ENCODE measurements at regions not wholly inside any gene's neighbourhood (a gene's known extent, or its start where the extent isn't known, plus 50 kb on each side); places are given as distances from the start of the nearest gene placed in this dataset.
"Not testable (repeated sequence)": the region's sequence is repeated elsewhere in the genome, so short reads cannot be mapped to it uniquely, and the experiment has no call there.

DNA sequence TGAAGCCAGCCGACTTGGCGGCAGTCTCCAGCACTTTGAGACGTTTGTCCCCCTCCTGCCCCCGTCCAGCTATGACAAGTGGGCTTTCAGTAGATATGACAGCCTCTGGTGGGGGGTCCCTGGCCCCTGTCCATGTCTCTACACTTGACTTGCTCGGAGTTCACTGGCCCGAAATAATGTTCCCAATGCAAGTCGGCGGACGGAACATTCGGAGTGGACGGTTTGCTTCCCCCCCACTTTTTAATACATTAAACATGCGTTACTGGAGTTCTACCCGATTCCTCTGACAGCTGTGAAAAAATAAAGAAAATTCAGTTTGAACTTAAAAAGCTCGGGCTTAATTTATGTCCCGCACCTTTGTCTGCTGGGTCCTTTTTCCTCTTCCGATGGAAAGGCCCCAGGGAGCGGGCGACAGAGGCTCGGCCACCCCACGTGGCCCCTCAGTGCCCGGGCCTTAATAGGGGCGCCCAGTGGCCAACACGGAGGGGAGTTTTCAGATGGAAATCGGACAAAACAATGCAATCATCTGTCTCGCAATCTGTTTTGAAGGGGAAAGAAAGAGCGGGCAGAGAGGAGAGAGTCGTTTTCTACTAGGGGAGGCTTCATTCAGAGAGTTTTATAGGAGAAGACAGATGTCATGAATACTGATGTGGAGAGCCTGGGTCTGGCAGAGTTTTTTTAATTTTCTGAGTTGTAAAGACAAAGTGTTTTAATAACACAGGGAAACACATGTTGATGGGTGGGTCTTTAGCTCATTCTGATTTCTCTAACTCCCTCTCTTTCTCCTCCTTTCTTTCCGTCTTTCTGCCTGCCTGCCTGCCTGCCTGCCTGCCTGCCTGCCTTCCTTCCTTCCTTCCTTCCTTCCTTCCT, 50.2 kb downstream of the SMIM38 start:
- no peak for DNase-seq

DNA sequence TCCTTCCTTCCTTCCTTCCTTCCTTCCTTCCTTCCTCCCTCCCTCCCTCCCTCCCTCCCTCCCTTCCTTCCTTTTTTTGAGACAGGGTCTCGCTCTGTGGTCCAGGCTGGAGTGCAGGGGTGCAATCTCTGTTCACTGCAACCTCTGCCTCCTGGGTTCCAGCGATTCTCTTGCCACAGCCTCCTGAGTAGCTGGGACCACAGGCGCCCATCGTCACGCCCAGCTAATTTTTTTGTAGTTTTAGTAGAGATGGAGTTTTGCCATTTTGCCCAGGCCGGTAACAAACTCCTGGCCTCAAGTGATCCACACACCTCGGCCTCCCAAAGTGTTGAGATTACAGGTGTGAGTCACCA, 50.9 kb downstream of the SMIM38 start:
- DNase-seq: not testable (repeated sequence)

DNA sequence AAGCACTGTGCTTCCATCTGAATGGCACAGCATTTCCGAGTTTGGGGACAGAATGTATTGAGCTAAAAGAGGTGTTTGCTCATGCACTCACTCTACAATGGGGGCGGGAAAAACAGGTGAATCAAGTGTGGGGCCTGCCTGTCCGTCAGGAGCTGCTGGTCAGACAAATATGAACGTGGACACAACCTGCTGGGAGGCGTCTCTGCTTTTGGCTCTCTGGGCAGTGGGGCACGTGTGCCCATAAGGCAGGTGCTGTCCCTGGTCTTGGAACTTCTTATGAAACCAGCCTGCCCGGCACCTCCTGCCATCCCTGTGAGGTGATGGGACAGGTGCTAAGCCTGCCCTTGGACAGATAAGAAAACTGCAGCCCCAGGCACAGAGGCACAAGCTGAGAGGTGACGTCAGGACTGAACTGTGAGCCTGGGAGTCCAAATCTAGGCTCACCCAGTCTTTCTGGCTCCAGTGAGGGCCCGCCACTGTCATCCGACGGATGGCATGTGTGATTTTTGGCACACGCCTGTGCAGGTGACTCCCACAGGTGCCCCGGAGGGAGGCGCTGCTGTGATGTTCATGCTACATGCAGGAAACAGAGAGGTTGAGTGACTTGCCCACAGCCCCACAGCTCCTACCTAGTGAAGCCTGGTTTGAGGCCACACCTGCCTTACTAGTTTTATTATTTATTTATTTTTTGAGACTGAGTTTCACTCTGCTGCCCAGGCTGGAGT, 51.6 kb downstream of the SMIM38 start:
- no peak for DNase-seq

DNA sequence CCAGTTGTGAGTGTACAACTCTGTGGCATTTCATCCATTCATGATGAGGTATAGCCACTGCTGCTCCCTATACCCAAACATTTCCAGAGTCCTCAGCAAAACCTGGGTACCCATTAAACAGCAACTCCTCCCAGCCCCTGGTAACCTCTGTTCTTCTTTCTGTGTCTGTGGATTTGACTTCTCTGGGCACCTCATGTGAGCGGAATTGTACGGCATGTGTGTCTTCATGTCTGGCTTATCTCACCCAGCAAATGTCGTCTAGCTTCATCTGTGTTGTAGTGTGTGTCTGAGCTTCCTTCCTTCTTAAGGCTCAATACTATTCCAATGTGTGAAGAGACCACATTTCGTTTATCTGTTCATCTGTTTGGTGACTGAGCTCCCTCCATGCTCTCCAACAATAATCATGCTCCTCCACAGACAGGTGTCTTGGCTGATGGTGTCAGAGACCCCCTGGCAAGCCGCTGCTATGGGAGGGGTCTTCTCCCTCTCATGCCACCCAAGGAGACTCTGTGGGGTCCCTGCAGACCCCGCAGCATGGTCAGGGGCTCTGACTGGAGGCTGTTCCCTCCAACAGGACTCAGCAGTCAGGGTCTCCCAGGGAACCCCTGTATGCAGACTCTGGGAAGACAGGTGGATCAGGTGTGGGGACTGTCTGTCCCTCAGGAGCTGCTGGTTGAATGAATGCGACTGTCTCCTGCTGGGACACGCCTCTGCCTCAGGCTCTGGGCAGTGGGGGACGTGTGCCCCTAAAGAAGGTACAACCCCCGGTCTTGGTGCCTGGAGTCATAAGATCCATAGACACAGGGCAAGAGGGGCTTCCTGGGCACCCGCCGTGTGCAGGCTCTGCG, 52.7 kb downstream of the SMIM38 start:
- DNase-seq: no peak

DNA sequence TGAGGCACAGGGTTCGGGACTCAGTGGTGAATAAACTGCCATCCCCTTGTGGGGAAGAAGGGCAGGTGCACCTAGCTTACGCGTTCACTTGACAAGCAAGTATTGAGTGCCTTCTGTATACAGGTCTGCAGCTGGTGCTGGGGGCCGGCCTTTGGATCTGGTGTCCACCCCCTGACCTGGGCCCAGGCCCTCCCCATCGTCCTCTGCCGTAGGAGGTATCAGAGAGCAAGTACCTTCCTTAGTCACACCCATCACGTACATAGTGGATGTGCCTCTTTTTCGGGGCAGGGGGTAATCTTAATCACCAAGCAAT, 53.3 kb downstream of the SMIM38 start:
- DNase-seq: no peak

DNA sequence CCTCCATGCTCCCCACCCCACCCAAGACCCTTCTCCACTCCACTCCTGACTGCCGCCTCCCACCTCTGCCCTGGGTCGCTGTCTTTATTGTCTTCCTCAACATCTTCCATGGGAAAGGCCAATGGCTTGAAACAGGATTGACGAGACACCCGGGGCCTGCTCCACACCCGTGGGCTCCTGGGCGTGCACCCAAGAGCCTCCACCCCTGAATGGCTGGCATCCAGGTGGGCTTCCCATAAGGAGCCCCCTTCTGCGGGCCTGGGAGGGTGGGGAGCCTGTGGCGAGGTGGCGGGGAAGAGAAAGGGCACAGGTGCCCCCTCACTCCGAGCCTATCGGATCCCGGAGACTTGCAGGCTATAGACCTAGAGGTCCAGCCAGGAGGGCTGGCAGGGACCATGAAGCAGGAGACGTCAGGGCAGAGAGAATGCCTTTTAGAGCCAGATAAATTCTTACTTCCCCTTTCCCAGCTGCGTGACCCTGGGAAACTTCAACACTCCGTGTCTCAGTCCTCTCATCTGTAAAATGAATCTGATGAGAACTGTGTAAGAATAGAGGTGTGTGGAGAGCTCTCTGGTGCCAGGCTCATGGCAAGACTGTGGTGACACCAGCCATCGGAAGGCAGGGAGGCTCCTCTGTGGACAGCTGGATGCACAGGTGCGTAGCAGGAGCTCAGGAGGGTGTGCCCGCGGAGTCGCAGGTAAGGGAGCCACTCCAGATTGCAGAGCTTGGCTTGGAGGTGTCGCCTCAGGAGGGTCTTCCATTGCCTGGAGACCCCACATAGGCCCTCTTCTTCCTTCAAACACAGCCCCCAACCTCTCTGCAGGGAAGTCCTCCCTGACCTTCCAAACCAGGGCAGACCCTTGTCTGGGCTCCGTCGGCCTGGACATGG, 53.9 kb downstream of the SMIM38 start:
- DNase-seq: no peak

DNA sequence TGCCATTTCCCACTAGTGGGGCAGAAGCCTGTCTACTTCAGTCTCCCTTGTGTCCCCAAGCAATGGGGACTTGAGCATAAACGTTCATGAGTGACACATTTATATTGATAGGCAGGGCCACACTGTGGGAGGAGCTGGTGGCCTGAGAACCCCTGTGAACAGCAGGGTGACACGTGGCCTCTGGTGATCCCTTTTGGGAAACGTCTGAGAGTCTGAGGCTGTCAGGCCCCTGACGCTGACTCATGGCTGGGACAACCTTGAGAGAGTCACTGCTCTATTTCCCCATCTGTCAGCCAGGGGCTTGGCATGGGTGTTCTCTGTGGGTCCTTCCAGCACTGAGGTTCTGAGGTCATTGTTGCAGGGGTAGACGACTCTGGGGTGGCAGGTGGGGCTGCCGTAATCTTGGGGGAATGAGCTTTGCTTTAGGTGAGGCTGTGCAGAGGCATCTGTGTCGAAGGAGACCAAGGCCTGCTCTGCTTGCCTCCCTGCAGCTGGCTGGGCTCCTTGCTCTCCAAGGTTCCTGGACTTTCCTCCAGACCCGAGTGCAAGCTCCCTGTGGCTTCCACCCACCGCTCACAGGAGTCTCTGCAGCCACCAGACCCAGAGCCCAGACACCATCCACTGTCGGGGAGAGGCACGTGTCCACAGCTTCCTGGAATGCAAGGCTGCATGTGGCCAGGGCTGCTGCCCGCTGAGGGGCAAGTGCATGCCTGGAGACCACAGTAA, 54.7 kb downstream of the SMIM38 start:
- peak; percentile 22 for DNase-seq

DNA sequence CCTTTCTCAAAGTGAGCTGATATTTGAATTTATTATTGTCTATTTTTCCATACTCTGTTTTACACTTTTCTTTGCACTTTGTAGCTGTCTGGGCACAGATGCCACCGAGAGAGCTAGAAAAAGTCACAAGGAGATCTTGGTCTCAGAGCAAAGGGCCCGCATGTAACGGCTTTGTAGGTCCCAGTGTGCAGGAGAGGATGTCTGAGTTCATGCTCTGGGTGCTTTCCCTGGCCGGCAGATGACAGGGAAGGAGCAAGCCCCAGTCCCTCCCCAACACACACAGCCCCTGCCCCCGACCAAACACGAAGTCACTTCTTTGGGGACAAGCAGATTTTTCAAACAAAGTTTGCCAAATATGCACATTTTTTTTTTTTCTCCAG, 55.8 kb downstream of the SMIM38 start:
- DNase-seq: no peak

DNA sequence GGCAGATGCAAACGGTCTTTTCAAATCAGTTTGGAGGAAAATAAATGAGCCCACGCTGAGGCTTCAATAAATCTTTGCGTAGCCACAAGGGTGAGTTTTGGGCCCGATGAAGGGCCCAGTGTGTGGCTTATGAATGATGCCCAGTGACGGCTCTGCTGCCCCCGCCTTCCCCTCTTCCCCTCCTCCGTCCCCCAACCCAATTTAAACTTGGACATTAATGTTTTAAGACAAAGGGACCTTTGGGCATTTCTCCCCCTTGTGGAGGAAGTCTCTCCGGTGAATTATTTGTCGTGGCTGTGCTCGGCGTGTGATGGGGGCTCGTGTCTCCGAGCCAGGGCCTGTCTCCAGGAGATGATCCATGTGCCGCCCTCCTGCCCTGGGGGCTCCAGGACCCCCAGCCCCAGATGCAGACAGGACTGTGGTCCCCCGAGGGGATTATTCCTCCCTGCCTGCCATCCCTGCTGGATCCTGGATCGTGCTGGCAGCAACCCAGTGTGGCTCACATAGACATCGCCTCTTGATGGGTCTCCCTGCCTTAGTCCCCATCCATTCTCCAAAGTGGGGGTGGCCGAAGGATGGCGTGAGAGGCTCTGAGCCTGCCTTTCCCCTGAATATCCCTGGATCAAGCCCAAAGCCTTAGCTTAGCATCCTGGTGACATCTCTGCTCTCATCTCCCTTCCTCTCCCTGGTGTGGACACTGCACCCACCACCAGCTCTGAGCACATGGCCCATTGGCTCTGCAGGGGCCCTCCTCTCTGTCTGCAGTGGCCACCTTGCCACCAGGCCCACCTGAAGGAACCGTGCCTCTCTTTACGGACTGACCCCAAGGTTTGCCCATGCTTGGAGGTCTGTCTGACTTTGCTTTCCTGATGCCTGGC, 56.4 kb downstream of the SMIM38 start:
- no peak for DNase-seq

DNA sequence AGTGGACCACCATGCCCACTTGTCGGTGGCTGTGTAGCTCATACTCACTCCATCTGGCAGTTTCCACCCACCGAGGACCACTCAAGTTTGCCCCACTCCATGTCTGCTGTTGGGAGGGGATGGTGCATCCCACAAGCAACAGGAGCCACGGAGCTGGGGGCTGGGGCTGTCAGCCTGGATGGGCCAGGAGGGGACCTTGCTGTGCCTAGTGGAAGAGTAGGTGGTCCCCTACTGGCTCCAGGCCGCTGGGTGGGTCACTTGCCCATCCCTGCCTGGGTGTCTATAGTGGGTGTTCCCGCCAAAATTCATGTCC, 57.0 kb downstream of the SMIM38 start:
- no peak for DNase-seq

DNA sequence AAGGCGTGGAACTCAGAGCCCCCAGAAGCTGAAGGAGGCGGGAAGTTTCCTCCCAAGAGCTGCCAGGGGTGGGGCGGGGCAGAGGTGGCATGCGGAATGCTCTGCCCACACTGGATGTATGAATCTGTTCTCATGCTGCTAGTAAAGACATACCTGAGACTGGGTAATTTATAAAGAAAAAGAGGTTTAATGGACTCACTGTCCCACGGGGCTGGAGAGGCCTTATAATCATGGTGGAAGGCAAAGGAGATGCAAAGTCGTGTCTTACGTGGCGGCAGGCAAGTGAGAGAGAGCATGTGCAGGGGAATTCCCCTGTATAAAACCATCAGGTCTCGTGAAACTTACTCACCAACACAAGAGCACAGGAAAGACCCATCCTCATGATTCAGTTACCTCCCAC, 57.6 kb downstream of the SMIM38 start:
- DNase-seq: no peak

DNA sequence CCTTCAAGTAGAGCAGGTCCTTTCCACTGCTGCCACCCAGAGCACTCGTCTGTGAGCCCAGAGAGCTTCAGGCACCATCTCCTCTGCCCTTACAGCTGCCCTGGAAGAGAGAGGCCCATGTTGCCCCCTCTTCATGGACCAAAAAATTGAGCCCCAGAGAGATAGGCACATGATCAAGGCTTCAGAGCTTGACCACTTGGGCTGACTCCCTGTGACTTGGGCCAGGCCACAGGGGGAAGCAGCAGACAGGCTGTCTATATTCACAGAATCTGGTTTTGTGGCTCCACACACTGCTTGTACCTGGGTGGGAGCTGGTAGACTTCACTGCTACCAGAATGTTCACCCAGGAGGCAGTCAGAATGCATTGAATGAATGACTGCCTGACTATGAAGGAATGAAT, 58.2 kb downstream of the SMIM38 start:
- no peak for DNase-seq

DNA sequence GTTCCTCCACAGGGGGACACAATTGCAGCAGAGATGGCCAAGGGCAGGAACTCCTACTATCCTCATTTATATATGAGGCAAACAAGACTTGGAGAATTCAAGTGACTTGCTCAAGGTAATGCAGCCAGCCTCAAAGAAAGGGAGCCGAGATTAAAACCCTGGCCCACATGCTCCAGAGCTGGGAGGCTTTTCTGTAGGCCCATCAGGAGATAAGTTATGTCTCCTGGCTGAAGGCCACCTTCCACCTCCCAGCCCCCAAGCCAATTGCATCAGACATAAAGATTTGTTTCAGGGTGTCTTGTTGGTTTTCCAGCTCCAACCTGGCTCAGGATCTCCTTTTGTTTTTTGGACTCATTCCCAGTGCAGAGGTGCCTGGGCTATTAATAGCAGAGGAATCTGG, 59.5 kb downstream of the SMIM38 start:
- DNase-seq: no peak

DNA sequence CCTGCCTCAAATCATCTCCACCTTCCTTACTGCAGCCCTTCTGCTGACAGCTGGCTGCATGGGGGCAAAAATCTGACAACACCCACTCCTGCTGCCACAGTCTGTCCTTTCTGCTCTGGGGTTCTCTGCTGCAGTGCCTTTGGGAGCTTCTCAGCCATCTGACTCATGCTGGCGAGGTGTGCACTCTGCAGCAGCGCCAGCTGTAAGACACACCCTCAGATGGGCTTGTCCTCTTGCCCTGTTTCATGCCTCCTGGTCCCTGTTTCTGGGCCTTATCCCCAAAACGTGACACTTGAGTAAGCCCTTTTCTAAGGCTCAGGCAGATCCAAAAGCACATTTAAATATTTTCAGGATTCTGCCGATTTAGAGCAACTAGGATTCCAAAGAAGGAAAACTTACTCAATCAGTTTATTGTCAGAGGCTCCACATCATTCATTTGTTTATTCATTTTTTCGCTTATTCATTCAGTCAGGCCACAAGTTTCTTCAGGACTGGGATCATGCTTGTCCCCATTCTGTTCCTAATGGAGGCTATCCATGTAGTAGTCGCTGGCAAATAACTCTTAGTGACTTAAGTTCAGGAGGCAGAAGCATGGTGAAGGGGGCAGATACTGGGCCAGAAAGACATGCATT, 60.2 kb downstream of the SMIM38 start:
- DNase-seq: no peak

DNA sequence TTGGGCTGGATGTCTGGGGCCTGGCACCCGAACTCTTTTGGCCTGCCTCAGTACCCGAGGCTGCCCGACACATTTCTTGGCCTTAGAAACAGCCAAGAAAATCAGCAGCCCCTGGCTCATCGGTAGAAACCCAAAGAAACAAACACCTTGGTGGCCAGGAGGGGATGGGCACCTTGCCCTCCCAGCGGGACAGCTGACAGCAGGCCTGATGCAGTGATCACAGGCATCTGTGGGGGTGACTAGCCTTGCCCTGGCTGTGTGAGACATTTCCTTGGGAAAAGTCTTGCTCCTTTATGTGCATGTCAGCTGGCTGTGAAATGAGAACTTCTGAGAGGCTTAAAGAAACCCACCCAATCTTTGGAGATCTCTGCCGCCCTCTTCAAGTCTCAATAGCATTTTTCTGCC, 60.9 kb downstream of the SMIM38 start:
- DNase-seq: no peak

DNA sequence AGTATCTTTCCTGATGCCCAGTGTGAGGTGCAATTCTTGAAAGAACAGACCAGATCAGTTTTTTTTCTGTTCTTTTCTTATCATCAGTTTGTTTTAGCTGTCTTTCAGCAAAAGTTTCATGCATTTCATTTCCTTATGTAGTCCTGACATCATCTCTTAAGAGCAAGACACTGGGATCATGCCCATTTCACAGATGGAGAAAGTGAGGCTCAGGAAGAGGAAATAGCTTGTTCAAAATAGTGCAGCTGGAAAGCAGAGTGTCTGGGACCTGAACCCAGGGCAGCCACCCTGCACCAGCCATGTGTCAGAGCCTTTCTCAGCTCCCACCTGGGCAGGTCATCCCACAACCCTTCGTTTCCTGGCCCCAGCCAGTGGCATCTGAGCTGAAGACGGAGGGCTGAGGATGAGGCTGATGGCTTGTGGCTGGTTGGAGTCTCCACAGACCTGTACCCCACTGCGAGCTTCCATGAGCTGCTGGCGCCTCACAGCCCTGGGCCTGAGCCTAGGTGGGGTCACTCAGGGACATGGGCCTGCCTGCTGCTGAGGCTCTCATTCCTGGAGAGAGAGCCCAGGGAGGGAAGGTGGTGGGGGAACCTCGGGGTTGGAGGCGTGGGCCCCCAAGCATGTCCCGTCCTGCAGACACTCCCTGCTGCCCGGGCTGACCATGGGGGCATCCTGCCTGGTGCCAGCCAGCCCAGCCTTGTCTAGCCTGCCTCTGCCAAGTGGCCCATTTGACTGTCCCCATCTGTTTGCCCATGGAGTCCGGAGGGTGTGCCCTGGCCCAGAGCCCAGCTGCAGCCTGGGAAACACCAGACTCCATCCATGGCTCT, 61.8 kb downstream of the SMIM38 start:
- no peak for DNase-seq

DNA sequence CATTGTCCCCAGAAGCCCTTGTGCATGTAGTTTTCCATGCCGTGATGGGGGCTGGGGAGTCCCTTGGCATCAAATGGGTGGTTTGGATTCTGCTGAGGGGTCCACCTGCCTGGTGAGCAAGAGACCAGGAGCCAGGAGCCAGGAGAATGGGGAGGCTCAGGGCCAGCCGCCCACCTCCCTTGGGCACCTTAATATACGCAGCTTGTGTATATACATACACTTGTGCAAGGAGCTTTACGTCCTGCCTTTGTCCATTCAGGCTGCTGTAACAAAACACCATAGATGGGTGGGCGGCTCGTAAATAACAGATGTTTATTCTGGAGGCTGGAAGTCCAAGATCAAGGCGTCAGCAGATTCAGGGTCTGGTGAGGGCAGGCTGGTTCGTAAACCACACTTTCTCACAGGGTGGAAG, 62.5 kb downstream of the SMIM38 start:
- DNase-seq: no peak

DNA sequence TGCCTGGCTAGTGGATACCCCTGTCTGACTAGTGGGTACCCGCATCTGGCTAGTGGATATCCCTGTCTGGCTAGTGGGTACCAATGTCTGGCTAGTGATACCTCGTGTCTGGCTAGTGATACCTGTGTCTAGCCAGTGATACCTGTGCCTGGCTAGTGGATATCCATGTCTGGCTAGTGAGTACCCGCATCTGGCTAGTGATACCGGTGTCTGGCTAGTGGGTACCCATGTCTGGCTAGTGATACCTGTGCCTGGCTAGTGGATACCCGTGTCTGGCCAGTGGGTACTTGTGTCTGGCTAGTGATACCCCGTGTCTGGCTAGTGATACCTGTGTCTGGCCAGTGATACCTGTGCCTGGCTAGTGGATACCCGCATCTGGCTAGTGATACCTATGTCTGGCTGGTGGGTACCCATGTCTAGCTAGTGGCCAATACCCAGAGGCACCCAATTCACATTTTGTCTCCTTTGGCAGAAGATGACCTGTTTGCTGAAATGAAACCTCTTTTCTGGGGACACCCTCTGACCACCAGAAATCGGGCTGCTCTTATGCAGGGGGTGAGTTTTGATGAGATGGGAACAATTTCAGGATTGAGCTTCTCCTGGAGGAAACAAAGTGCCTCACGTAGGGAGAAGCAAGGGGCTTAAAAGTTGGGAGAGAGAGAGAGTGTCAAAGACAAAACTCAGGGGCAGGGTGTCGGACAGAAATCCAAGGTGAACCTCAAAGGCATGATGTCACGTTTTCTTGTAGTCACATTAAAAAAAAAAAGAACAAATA, 63.4 kb downstream of the SMIM38 start:
- DNase-seq: no peak

DNA sequence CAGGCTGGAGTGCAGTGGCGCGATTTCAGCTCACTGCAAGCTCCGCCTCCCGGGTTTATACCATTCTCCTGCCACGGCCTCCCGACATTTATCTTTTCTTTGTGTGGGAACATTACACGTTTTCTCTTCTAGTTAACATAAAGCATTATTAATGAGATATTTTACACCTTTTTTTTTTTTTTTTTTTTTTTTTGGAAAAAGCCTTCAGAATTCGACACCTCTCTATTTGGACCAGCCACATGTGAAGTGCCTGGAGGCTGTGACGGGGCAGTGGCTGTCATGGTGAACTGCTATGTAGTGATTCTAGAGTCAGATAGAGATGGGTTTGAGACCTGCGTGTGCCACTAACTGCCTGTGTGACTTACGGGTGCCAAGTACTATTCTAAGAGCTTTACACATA, 64.3 kb downstream of the SMIM38 start:
- no peak for DNase-seq
